ENCODE measurements at regions not wholly inside any gene's neighbourhood (a gene's known extent, or its start where the extent isn't known, plus 50 kb on each side); places are given as distances from the start of the nearest gene placed in this dataset.
"Not testable (repeated sequence)": the region's sequence is repeated elsewhere in the genome, so short reads cannot be mapped to it uniquely, and the experiment has no call there.

GRCh38 chr15:37395100-37395468, 294.7 kb upstream of the MEIS2 start:
- no peaks in the 10 kb centered on the region for H3K9me3 ChIP-seq
- no peaks in the 10 kb centered on the region for H3K4me1 ChIP-seq
- no peaks in the 10 kb centered on the region for H3K36me3 ChIP-seq
- intact Hi-C loops (cut with DNase I) = no loop called here
- no peaks in the 10 kb centered on the region for H3K27me3 ChIP-seq
- H3K4me3 ChIP-seq = no peak overlapping the region
- 80 to 87% methylated on average over 3 of the region's 3 CpGs for WGBS, 2 donors
- H3K27ac ChIP-seq = no peak overlapping the region
- no peak for DNase-seq
- TF ChIP-seq POLR2A (IDR thresholded peaks at IDR 0.05) = no peak
- TF ChIP-seq EP300 (IDR thresholded peaks at IDR 0.05) = no peak
- no peak for TF ChIP-seq CTCF (IDR thresholded peaks at IDR 0.05)
- TF ChIP-seq POLR2AphosphoS5 (IDR thresholded peaks at IDR 0.05) = no peak

GRCh38 chr15:37397266-37398022, 297.1 kb upstream of the MEIS2 start:
- H3K4me1 ChIP-seq = no peaks in the 10 kb centered on the region
- H3K36me3 ChIP-seq = no peaks in the 10 kb centered on the region
- DNase-seq = no peak
- H3K27me3 ChIP-seq = no peaks in the 10 kb centered on the region
- H3K9me3 ChIP-seq = no peaks in the 10 kb centered on the region
- no peak for TF ChIP-seq POLR2AphosphoS5 (IDR thresholded peaks at IDR 0.05)
- TF ChIP-seq POLR2A (IDR thresholded peaks at IDR 0.05) = no peak
- no peak for TF ChIP-seq CTCF (IDR thresholded peaks at IDR 0.05)
- TF ChIP-seq EP300 (IDR thresholded peaks at IDR 0.05) = no peak
- no peak overlapping the region for H3K4me3 ChIP-seq
- 69 to 78% methylated on average over 3 of the region's 3 CpGs for WGBS, 2 donors
- intact Hi-C loops (cut with DNase I) = no loop called here
- H3K27ac ChIP-seq = no peak overlapping the region

GRCh38 chr15:37416103-37416502, 315.8 kb upstream of the MEIS2 start:
- Histone ChIP-seq H3K36me3 (no peaks in the 10 kb centered on the region), H3K9me3 (no peaks in the 10 kb centered on the region), H3K4me3 (no peak overlapping the region), H3K27me3 (no peaks in the 10 kb centered on the region), H3K27ac (no peak overlapping the region), H3K4me1 (no peaks in the 10 kb centered on the region)
- TF ChIP-seq CTCF (IDR thresholded peaks at IDR 0.05) (no peak), POLR2AphosphoS5 (IDR thresholded peaks at IDR 0.05) (no peak), POLR2A (IDR thresholded peaks at IDR 0.05) (no peak), EP300 (IDR thresholded peaks at IDR 0.05) (no peak)
- intact Hi-C loops (cut with DNase I) = no loop called here
- no peak for DNase-seq
- 95 to 96% methylated on average over 1 of the region's 1 CpG for WGBS, 2 donors

GRCh38 chr15:37425541-37425940, 325.2 kb upstream of the MEIS2 start:
- DNase-seq = no peak
- H3K4me3 ChIP-seq = no peak overlapping the region
- TF ChIP-seq EP300 (IDR thresholded peaks at IDR 0.05) = no peak
- H3K27me3 ChIP-seq = no peaks in the 10 kb centered on the region
- 32 to 72% methylated on average over 1 of the region's 1 CpG for WGBS, 2 donors
- H3K9me3 ChIP-seq = no peaks in the 10 kb centered on the region
- no peak overlapping the region for H3K27ac ChIP-seq
- intact Hi-C loops (cut with DNase I) = no loop called here
- H3K4me1 ChIP-seq = no peaks in the 10 kb centered on the region
- H3K36me3 ChIP-seq = no peaks in the 10 kb centered on the region

GRCh38 chr15:37427393-37427792, 327.0 kb upstream of the MEIS2 start:
- H3K27me3 ChIP-seq; H3K4me1 ChIP-seq; H3K36me3 ChIP-seq; H3K4me3 ChIP-seq; intact Hi-C loops (cut with DNase I); H3K9me3 ChIP-seq; DNase-seq; H3K27ac ChIP-seq: not testable (repeated sequence)
- 76 to 84% methylated on average over 12 of the region's 12 CpGs for WGBS, 2 donors

- WGBS, 2 donors = 90 to 93% methylated on average over 2 of the region's 2 CpGs
- no peak for DNase-seq
- Histone ChIP-seq H3K4me3 (no peak overlapping the region), H3K36me3 (no peaks in the 10 kb centered on the region), H3K9me3 (peaks cover 0 to under 1% (median 0%) of the 10 kb centered on the region in 4 donors), H3K4me1 (no peaks in the 10 kb centered on the region), H3K27me3 (no peaks in the 10 kb centered on the region), H3K27ac (no peak overlapping the region)
- TF ChIP-seq EP300 (IDR thresholded peaks at IDR 0.05) (no peak), CTCF (IDR thresholded peaks at IDR 0.05) (no peak), POLR2A (IDR thresholded peaks at IDR 0.05) (no peak), POLR2AphosphoS5 (IDR thresholded peaks at IDR 0.05) (no peak)
- intact Hi-C loops (cut with DNase I) = no loop called here
Measured at GRCh38 chr15:37446921-37447320, 346.6 kb upstream of the MEIS2 start.
